GM21528 (cell line): ENCODE measurements at regions not wholly inside any gene's neighbourhood (a gene's known extent, or its start where the extent isn't known, plus 50 kb on each side); places are given as distances from the start of the nearest gene placed in this dataset.
"Not testable (repeated sequence)": the region's sequence is repeated elsewhere in the genome, so short reads cannot be mapped to it uniquely, and the experiment has no call there.

Experiments
- ATAC-seq: cut with Tn5 transposase; IDR thresholded peaks from one replicate; pipeline ENCODE4 v1.9.1; 2021; ENCODE audit warnings: mild to moderate bottlenecking, moderate library complexity; ENCODE audit not compliant: unreplicated experiment, low FRiP score

DNA sequence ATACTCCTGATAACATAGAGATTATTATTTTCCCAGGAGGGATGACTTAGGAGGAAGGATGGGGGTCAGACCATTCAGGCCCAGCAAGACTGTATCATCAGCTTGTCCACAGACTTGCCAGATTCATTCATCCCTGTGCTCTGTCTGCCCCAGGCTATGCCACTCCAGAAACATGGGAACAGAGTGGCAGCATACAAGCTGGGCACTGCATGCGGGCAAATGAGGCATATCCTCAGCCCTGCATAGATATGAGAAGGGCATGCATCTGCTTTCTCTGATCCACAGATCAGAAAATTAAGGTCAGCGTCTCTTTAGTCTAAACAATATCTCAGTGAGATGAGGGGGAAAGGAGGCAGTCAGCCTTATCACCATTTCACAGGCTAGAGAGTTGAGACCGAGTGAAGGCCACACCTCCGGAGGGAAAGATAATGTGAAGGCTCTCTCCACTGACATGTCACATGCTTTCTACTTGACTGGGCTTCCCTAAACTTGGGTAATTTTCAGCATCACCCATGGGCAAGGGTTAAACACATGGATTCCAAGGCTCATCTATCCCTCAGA lies 140.5 kb downstream of the TFAP2B start:
- ATAC-seq, result no peak

DNA sequence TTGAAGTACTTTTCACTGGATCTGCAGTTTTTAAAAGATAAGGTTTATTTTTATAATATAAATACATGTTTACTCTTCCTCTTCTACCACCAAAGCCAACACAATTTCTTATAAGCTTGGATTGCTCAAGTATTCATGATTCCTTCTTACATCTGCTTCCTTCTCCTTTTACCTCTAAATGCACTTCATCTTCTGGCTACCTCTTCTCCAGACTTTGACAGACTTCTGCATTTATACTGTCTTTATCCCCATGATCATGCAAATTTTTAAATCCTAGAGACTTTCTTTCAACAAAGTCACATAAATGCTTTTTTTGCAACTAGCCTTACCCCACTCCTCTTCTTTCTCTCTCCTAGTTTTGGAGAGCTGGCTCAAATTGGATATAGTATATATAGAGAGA lies 142.9 kb downstream of the TFAP2B start:
- ATAC-seq, result no peak

DNA sequence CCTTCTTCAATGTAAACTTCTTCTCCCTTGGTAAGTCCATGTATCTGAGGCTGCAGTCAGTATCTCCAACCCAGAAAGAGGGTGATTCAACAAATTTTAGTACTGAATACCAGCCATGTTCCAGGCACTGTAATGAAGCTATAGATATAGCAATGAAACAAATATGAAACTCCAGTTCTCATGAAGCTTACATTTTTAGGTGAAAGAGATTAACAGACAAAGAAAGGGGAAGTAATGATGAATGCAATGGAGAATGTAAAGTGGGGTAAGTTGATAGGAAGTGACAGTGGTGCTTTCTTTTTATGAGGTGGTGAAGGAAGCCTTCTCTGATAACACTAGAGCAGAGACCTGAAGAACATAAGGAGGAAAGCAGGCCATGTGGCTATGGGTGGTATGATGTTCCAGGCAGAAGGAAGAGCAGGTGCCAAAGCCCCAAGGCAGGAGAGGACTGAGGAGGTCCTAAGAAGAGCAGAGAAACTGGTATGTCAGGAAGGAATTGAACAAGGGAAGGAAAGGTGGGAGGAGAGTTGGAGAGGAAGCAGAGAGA lies 143.6 kb downstream of the TFAP2B start:
- no peak for ATAC-seq

DNA sequence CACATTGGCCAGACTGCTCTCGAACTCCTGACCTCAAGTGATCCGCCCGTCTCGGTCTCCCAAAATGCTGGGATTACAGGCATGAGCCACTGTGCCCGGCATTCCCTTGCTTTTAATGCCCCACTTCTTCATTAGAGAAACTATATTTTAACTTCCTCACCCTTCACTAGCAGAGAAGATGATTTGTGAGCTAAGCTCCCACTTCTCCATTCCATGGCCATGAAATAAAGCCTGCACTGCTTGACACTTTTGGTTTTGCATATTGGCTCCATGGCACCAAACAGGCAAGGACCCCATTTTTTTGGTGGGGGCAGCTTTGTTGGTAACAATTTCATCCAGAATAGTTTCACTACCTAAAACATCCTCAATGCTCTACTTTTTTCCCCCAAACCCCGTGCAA lies 145.3 kb downstream of the TFAP2B start:
- no peak for ATAC-seq

DNA sequence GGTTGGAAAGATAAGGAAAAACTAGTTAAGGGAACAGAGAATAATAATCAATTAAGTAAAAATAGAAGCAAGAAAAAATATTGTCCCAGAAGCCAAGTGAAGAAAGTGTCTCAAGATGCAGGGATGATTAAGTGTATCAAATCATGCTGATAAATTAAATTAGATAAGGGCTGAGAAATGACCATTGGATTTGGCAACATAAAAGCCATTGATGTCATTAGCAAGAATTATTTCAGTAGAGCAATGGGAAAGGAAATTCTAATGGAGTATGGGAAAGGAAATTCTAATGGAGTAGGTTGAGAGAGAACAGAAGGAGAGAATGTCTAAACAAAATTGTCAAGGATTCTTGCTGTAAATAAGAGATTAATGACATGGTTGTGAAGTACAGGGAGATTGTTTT lies 146.8 kb downstream of the TFAP2B start:
- no peak for ATAC-seq

DNA sequence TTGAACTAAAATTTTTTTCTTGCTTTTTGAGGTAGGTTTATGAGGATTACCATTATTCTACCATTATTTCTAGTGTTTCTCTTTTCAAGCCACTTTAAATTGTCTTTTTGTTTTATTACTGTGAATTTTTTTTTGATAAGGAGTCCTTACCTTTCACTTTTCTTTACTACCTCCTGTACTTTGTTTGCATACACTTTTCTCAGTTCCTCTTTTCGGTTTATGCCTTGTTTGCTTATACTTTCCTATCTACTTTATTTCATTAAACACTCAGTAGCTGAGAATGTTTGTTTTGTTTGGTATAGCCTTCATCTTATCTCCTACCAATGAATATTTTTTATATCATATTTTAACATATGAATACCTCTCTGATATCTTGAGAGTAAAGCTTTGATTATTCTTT lies 147.9 kb downstream of the TFAP2B start:
- ATAC-seq, result peak; percentile 94

DNA sequence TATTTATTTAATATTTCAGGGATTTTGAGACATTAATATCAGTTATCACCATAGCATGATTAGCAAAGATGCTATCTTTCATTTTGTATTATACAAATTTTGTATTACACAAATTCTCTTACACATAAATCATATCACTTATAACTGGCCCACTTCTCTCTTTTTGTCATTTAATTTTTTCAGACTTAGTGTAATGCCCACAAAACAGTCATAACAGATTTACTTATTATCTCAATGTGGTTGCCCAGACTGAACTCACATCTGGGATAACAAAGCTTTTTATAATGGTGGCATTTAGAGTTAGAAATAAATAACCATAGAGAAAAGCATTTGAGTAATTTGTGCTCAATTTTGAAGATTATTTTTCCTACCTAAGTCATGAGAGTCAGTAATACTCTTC lies 148.3 kb downstream of the TFAP2B start:
- ATAC-seq, result no peak

DNA sequence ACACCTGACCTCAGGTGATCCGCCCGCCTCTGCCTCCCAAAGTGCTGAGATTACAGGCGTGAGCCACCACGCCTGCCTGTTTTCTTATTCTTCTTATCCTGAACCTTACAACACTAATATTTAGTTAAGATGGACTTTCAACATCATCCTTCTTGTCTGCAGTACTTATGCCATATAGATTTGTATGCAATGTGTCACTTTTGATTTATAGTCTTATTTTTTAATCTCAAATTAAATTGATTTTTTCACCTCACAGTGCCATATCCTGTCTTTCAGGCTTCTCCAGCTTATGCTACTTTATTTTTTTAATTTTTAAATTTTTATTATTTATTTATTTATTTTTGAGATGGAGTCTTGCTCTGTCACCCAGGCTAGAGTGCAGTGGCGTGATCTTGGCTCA lies 149.6 kb downstream of the TFAP2B start:
- not testable (repeated sequence) for ATAC-seq

DNA sequence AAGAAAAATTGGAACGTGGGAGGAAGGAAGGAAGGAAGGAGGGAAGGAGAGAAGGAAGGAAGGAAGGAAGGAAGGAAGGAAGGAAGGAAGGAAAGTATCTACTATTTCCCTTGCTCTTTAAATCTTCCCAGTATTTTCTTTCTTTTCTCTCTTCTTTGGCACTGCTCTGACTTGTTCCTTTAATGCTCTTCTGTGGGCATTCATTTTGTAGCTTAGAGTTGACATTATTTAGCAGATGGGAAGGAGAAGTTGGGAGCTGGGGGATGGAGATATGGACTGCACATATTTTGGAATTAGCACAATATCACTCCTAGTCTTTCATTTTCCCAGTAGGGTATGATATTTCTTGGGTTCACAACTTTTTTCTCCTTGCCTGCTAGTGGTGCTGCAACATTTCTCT lies 152.2 kb downstream of the TFAP2B start:
- no peak for ATAC-seq

DNA sequence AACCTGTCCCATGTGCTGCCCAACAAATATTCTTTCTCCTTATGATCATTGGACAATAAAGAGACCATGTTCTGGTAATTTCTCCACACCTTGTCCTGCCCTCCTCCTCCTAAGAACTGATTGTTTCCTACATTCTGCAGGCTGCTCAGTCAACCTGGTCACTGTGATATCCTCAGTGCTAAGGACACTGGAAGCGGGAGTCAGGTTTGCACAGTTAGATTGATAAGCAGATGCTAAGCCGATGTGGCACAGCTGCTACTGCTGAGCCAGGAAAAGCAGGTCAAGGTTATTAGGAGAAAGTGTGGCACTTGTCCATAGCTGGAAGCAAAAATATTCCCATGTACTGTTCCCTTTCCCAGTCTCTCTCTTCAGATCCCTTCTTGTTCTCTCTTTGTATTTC lies 154.8 kb downstream of the TFAP2B start:
- no peak for ATAC-seq

DNA sequence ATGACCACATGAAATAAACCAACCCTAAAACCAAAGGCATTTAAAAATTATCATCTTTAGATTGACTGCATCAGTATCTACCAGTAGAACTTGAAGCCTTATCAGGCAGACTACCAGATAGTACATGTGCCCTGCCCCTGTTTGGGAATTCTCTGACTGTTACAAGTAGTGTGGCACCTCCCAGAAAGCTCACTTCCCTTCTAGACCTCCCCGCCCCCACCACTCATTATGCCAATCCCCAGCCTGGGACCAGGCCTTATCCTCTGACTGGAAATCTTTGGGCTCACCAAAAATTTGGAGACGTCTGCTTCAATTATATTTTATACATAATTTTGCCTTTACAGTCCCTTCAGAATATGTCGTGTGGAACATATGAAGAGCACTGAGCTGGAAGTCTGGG lies 155.6 kb downstream of the TFAP2B start:
- ATAC-seq, result no peak

DNA sequence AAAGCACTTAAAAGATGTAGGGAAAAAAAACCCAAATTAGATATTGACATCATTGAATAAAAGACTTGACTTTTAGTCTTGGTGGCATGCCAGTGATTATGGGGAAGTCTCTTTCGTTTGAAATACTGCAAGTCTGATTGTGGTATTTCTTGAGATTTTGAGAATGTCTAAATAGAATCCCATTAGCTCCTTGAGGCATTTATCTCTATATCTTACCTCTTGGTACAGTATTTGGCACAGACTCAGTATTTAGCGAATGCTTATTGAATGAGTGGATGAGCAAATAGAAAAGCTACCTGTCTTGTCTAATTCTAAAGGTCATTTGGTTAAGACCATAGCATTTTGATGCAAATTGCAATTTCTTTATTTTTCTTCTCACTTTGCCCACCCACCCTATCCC lies 156.5 kb downstream of the TFAP2B start:
- no peak for ATAC-seq

DNA sequence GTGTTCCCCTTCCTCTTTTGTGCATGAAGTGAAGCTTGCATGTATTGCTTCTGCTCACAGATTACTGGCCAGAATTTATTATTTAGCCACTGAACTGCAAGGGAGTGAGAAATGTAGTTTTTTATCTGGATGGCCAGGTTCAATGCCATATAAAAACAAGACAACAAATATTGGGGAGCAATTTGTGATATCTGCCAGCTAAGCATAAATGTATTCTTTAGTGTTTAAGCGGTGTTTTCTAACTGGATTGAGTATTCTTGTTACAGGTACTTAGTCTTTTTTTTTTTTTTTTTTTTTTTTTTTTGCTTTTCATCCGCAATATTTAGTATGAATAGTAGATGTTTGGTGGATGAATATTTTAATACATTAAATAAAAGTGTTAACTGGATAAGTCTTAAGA lies 158.2 kb downstream of the TFAP2B start:
- no peak for ATAC-seq

DNA sequence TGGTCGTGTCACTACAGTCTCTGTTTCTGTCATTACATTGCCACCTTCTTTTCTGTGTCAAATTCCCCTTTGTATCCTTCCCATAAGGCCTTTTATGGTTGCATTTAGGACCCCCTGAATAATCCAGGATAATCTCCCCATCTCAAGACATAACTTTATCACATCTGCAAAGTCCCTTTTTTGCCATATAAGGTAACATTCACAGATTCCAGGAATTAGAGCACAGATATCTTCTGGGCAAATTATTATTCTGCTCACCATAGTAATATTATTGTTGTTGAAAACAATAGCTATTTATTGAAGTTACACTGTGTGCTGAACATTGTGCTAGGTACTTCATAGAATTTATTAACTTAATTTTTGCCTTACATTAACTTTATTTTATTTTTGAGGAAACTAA lies 159.1 kb downstream of the TFAP2B start:
- no peak for ATAC-seq

DNA sequence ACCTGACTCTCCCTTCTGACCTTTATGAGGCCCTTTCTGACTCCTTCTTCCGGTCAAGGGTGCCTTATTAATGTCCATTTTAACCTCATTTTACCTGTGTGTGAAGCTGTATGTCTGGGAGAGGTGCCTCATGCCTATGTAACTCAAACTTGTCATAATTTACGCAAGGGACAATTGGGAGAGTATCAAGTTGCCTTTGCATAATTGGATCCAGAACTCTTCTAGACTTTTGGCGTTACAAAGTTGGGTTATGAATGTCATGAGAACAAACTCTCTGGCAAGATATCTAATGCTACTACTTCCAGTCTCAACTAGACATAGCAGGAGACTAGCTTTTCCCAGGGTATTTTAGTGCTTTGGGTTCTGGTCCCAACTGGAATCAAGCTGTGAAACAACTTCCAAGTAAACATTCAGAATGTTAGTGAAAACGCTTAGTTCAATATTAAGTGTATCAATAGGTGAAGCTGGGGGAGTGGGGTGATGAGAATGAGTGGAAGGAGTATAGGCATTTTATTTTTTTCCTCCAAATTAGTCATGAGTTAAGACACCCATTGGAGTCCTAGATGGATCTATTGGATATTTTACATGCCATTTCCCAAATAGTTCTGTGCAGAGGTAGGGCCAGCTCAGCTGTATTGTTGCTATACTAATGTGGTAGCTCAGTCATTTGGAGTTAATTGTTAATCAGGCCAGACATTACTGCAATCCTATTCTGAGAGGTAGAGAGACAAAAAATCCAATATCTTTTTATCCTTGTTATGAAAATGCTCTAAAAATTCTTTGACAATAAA lies 159.9 kb downstream of the TFAP2B start:
- no peak for ATAC-seq

DNA sequence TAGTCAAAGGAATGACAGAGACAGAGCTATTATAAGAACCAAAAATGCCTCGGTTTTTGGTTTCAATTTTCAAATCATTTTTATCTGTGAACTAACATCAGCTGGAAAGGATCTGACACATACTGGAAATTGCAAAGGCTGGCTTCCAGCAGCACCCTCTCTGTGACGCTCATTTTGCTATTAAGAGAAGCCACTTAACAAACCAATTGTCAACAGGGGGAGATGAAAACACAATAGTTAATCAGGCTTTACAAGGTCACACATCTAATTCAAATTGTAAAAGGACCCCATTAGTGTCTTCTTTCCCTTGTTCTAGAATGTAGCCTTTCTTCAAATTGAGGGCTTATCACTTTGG lies 160.5 kb downstream of the TFAP2B start:
- ATAC-seq, result no peak

DNA sequence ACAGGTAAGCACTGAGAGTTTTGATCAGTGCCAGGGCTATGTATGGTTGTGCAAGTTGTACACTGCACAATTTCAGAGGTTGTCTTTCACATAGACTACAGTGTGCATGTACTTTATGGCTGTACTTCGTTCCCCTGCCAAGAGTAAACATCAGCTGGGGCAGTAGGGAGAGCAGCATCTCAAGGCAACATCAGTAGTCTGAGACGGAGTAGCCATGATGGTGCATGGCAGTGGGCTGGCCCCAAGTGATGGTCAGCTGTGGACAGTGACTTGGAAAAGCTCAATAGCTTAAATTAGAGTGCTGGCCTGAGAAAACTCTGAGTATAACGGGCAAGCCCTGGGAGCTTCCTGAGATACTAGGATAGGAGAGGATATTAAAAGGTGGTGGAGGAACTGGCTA lies 165.5 kb downstream of the TFAP2B start:
- ATAC-seq, result no peak

DNA sequence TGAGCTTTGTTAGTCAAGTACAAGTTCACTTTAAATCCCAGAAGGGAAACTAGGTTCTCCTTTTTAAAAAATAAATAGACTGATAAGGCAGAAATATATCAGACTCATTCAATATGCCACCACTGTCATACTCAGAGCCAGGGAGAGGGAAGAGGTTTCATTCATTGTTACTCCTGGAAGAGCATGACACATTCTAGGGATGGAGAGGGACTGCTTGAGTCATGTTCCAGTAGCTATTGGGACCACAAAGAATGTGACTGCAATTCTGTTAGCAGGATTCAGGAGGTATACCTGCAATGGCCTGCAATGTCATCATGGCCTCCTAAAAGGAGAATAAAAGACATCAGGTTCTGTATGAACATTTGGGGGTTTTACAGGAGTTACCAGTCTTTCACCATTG lies 167.6 kb downstream of the TFAP2B start:
- no peak for ATAC-seq

DNA sequence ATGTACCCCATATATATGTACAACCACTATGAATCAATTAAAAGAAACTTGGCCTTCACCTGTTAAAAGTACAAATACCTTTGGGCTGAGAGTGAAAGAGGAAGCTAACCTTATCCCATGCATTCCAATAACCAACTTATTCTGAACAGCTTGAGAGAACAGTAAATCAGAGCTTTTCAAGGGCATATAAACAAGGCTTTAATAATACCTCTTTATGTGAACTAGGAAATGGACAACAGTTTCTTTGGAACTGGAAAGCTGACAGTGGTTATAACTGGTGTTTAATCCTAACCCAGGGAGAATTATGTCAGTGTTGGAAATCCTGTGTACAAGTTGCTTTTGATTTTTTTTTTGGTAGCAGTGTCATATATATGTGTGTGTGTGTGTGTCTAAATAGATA lies 170.5 kb downstream of the TFAP2B start:
- ATAC-seq, result no peak

DNA sequence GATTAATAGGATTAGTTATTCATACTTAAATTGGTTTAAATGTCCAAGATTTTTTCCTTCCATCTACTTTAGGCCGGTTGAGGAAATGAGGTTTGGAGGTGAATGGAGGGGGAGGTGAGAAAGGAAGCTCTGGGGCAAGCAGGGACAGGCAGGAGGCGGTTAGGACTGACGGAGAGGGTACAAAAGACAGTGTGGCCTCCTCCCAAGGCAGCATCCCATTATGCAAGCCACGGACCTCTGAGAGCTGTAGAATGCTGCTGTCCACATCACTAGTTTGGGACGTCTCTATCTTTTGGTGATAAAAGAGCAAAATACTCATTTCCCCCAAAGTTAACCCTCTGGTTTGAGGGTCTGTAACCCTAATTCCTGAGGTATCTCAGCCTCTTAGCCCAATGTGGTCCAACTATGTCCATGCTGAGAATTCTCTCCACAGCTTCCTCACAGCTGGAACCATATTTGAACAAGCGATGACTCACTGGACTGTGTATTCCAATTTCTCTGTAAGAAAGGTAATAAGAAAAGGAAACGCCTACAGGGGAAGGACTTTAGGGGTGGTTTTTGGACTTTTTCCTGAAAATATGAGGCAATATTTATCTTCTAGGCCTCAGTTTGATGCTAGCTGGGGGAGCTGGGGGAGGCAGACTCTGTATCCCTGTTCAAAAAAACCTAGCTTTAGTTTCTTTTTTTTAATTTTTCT lies 172.2 kb downstream of the TFAP2B start:
- ATAC-seq, result no peak

DNA sequence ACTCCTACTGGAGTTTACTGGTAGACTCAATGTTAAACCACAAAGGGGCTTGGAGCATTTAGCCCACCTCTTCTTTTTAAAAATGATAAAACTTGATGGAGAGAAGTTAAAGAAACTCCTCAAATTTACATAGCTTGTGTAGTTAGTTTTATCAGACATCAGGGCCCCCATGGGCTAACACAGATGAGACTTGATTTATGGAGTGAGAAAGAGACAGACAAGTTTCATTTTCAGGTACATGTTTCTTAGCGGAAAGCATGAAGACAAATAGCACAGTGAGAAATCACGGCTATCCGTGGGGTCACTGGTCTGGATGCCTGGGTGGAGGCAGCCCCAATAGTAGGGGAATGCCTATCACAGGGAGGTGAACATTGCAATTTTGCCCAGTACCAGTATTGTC lies 173.6 kb downstream of the TFAP2B start:
- no peak for ATAC-seq
